ENCODE measurements at regions not wholly inside any gene's neighbourhood (a gene's known extent, or its start where the extent isn't known, plus 50 kb on each side); places are given as distances from the start of the nearest gene placed in this dataset.

DNA sequence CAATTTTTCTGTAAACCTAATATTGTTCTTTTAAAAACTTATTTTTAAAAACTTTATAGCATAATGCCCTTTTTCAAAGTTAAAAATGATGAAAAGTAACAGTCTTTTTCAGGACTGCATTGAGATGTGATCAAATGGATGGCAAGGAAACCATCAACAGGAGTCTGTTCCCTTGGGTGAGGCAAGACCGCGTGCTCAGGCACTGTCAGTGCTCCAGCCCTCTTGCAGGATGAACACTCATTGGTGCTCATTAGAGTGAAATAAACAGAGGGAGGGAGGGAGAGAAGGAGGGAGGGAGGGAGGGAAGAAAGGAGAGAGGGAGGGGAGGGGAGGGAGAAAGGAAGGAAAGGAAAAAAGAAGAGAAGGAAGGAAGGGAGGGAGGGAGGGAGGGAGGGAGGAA lies 145.7 kb upstream of the CHST15 start:
- FAIRE-seq (no peak), DNase-seq (ENCODE audit: insufficient read length, low spot score) (no peak)
- TF ChIP-seq, protein P1, sequence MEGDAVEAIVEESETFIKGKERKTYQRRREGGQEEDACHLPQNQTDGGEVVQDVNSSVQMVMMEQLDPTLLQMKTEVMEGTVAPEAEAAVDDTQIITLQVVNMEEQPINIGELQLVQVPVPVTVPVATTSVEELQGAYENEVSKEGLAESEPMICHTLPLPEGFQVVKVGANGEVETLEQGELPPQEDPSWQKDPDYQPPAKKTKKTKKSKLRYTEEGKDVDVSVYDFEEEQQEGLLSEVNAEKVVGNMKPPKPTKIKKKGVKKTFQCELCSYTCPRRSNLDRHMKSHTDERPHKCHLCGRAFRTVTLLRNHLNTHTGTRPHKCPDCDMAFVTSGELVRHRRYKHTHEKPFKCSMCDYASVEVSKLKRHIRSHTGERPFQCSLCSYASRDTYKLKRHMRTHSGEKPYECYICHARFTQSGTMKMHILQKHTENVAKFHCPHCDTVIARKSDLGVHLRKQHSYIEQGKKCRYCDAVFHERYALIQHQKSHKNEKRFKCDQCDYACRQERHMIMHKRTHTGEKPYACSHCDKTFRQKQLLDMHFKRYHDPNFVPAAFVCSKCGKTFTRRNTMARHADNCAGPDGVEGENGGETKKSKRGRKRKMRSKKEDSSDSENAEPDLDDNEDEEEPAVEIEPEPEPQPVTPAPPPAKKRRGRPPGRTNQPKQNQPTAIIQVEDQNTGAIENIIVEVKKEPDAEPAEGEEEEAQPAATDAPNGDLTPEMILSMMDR (IDR thresholded peaks at IDR 0.05; ENCODE audit: insufficient read depth, missing control alignments) = no peak

- TF ChIP-seq, protein P1 (IDR thresholded peaks at IDR 0.05; ENCODE audit: insufficient read depth, missing control alignments) = no peak
- DNase-seq (ENCODE audit: insufficient read length, low spot score) (no peak), FAIRE-seq (no peak)
Measured at GRCh38 chr10:124238367-124238766, 145.0 kb upstream of the CHST15 start.

DNA sequence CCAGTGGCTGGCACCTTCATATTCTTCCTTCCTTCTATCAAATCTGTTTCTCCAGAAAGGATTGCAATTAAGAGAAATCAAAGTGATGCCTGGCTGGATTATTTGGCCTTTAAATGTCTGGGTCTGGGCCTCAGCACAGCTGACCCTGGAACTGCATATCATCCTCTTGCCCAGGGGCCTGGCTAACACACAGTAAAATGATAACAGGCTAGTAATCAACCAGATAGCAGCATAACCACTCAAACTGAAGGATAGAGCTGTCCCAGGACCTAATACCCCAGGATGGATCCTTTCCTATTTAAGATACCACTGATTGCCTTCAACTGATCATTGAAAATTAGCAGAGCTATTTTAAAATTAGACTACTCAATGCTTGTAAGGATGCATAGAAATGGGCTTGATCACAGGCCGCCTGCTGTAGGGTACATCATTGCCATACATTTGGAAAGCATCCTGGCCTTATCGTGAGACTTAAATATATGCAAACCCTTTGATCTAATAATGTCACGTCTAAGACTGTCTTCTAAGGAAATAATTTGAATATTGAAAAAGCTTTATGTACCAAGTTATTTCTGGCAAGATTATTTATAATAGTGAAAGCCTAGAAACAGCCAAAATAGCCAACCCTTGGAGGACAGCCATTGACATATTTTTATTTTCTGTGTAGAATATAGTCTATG lies 144.0 kb upstream of the CHST15 start:
- FAIRE-seq = no peak
- DNase-seq (ENCODE audit: insufficient read length, low spot score) = no peak

GRCh38 chr10:124236816-124237215 lies 143.4 kb upstream of the CHST15 start:
- FAIRE-seq (no peak), DNase-seq (ENCODE audit: insufficient read length, low spot score) (no peak)
- TF ChIP-seq, protein P1 (IDR thresholded peaks at IDR 0.05; ENCODE audit: insufficient read depth, missing control alignments) = no peak

More for the DNA sequence above, 144.0 kb upstream of the CHST15 start:
- TF ChIP-seq, protein P1 (IDR thresholded peaks at IDR 0.05; ENCODE audit: insufficient read depth, missing control alignments) = no peak

- TF ChIP-seq, protein P1 (IDR thresholded peaks at IDR 0.05; ENCODE audit: insufficient read depth, missing control alignments) = no peak
- DNase-seq (ENCODE audit: insufficient read length, low spot score) (no peak), FAIRE-seq (no peak)
Measured at GRCh38 chr10:124236136-124236535, 142.7 kb upstream of the CHST15 start.

- FAIRE-seq = no peak
- no peak for DNase-seq (ENCODE audit: insufficient read length, low spot score)
- TF ChIP-seq, protein P1 (IDR thresholded peaks at IDR 0.05; ENCODE audit: insufficient read depth, missing control alignments) = no peak
Measured at GRCh38 chr10:124235232-124235631, 141.8 kb upstream of the CHST15 start.

- TF ChIP-seq, protein P1 (IDR thresholded peaks at IDR 0.05; ENCODE audit: insufficient read depth, missing control alignments) = no peak
- FAIRE-seq (no peak), DNase-seq (ENCODE audit: insufficient read length, low spot score) (no peak)
Measured at GRCh38 chr10:124233546-124234138, 140.2 kb upstream of the CHST15 start.

Measured in D721Med (cell line).